IMR-90 (cell line): ENCODE measurements at regions not wholly inside any gene's neighbourhood (a gene's known extent, or its start where the extent isn't known, plus 50 kb on each side); places are given as distances from the start of the nearest gene placed in this dataset.

Source experiments
- ATAC-seq: fragments of 200-7000 bp; cut with Tn5 transposase; 2 replicates; pipeline ENCODE4 v1.9.1; 2020; ENCODE audit warnings: low read depth, mild to moderate bottlenecking, moderate library complexity
- BruUV-seq: library from RNA; stranded (reverse); fragments of 400-500 nt; replicated peaks from 2 replicates; lab custom pipeline; 2021; lab: Mats Ljungman, UMichigan
- CTCF ChIA-PET: fragments of 300-600 bp; formaldehyde crosslinking; extraction: SDS; loops from one replicate; lab custom pipeline; 2021; ENCODE audit warnings: antibody characterized with exemption; lab: Yijun Ruan, JAX
- POLR2A ChIA-PET: fragments of 300-600 bp; sonication (Branson Sonifier 250); formaldehyde crosslinking; loops from one replicate; lab custom pipeline; 2022; ENCODE audit warnings: antibody characterized with exemption; ENCODE audit not compliant: unreplicated experiment; lab: Charles Lee
- DNase-seq: peaks from one replicate; pipeline ENCODE4 v3.0.0; 2013
- H2AFZ ChIP-seq: replicated peaks from 2 replicates; pipeline ENCODE3; 2013; ENCODE audit warnings: low read length, mild to moderate bottlenecking; ENCODE audit not compliant: poor library complexity
- H2AK5ac ChIP-seq: 2 replicates; pipeline ENCODE4 v1.6.1; 2013; ENCODE audit warnings: low read depth, low read length, inconsistent platforms
- H2AK9ac ChIP-seq: replicated peaks from 2 replicates; pipeline ENCODE3; 2013; ENCODE audit warnings: mild to moderate bottlenecking, low read depth, low read length, moderate library complexity; ENCODE audit not compliant: poor library complexity
- H2BK120ac ChIP-seq: 2 replicates; pipeline ENCODE4 v1.6.1; 2013; ENCODE audit warnings: low read depth, low read length, inconsistent platforms
- H2BK15ac ChIP-seq: 3 replicates; pipeline ENCODE4 v1.6.1; 2013; ENCODE audit warnings: low read depth, low read length, inconsistent platforms
- H2BK20ac ChIP-seq: 2 replicates; pipeline ENCODE4 v1.6.1; 2013; ENCODE audit warnings: low read depth, mild to moderate bottlenecking, inconsistent platforms, low read length, moderate library complexity
- H2BK5ac ChIP-seq: 2 replicates; pipeline ENCODE4 v1.6.1; 2013; ENCODE audit warnings: mild to moderate bottlenecking, low read depth, low read length, inconsistent platforms; ENCODE audit not compliant: poor library complexity, severe bottlenecking
- H3K14ac ChIP-seq: replicated peaks from 2 replicates; pipeline ENCODE4 v1.6.1; 2013; ENCODE audit warnings: low read depth, low read length, inconsistent platforms
- H3K18ac ChIP-seq: 2 replicates; pipeline ENCODE4 v1.6.1; 2013; ENCODE audit warnings: low read depth, low read length, control low read depth
- H3K23ac ChIP-seq: 2 replicates; pipeline ENCODE4 v1.6.1; 2013; ENCODE audit warnings: low read depth, low read length, inconsistent platforms
- H3K27ac ChIP-seq: 2 replicates; pipeline ENCODE4 v1.5.1; 2013; ENCODE audit warnings: mild to moderate bottlenecking, control low read depth, low read length; ENCODE audit not compliant: insufficient read depth
- H3K27me3 ChIP-seq: 2 replicates; pipeline ENCODE4 v1.6.1; 2013; ENCODE audit warnings: low read length; ENCODE audit not compliant: control insufficient read depth, insufficient read depth
- H3K36me3 ChIP-seq: 2 replicates; pipeline ENCODE4 v1.6.1; 2013; ENCODE audit warnings: low read length, mixed read lengths; ENCODE audit not compliant: control insufficient read depth, insufficient read depth
- H3K4ac ChIP-seq: 2 replicates; pipeline ENCODE4 v1.6.1; 2013; ENCODE audit warnings: low read depth, low read length, inconsistent platforms
- H3K4me1 ChIP-seq: 2 replicates; pipeline ENCODE4 v1.6.1; 2013; ENCODE audit warnings: low read length, mixed read lengths; ENCODE audit not compliant: control insufficient read depth, insufficient read depth
- H3K4me2 ChIP-seq: 2 replicates; pipeline ENCODE4 v1.6.1; 2013; ENCODE audit warnings: low read depth, mild to moderate bottlenecking, control low read depth, low read length, moderate library complexity
- H3K4me3 ChIP-seq: 2 replicates; pipeline ENCODE4 v1.5.1; 2013; ENCODE audit warnings: low read depth, mild to moderate bottlenecking, control low read depth, low read length, moderate library complexity; ENCODE audit not compliant: insufficient read depth
- H3K56ac ChIP-seq: 2 replicates; pipeline ENCODE4 v1.6.1; 2013; ENCODE audit warnings: low read length, inconsistent platforms; ENCODE audit not compliant: insufficient read depth; ENCODE audit errors: extremely low read depth
- H3K79me1 ChIP-seq, 2 experiments: 2 replicates each; pipeline ENCODE4 v1.6.1; 2013; ENCODE audit warnings: low read length in 2 of 2, inconsistent platforms in 1 of 2, low read depth in 1 of 2
- H3K9ac ChIP-seq: 2 replicates; pipeline ENCODE4 v1.6.1; 2013; ENCODE audit warnings: low read depth, low read length, control low read depth
- H3K9me1 ChIP-seq: 2 replicates; pipeline ENCODE4 v1.6.1; 2013; ENCODE audit warnings: low read length, inconsistent platforms; ENCODE audit not compliant: insufficient read depth
- H3K9me3 ChIP-seq: 2 replicates; pipeline ENCODE4 v1.6.1; 2013; ENCODE audit warnings: low read length; ENCODE audit not compliant: control insufficient read depth, insufficient read depth
- H4K20me1 ChIP-seq: 2 replicates; pipeline ENCODE4 v1.6.1; 2013; ENCODE audit warnings: low read length, inconsistent platforms; ENCODE audit not compliant: insufficient read depth
- H4K5ac ChIP-seq: 2 replicates; pipeline ENCODE4 v1.6.1; 2013; ENCODE audit warnings: mild to moderate bottlenecking, low read depth, low read length, control low read depth
- H4K8ac ChIP-seq, 2 experiments: 2 replicates each; pipeline ENCODE4 v1.6.1; 2013; ENCODE audit warnings: low read depth in 2 of 2, low read length in 2 of 2, control low read depth in 1 of 2, inconsistent platforms in 1 of 2
- H4K91ac ChIP-seq: 2 replicates; pipeline ENCODE4 v1.6.1; 2013; ENCODE audit warnings: low read depth, low read length, inconsistent platforms; ENCODE audit not compliant: insufficient read depth
- BHLHE40 ChIP-seq: fragments of 150-350 bp; IDR thresholded peaks from 2 replicates; pipeline ENCODE4 v1.6.1; 2016; ENCODE audit warnings: mild to moderate bottlenecking, low read depth, low read length
- CEBPB ChIP-seq: IDR thresholded peaks from 2 replicates; pipeline ENCODE4 v1.6.1; 2012; ENCODE audit warnings: low read depth, low read length, improper control_type of control experiment
- CHD1 ChIP-seq: IDR thresholded peaks from 2 replicates; pipeline ENCODE4 v1.6.1; 2012; ENCODE audit warnings: low read depth, low read length, improper control_type of control experiment
- CTCF ChIP-seq: conservative IDR thresholded peaks from 2 replicates; pipeline ENCODE4 v1.5.1; 2012; ENCODE audit warnings: mild to moderate bottlenecking, low read depth, low read length, improper control_type of control experiment
- ELK1 ChIP-seq: fragments of 150-350 bp; IDR thresholded peaks from 2 replicates; pipeline ENCODE4 v1.6.1; 2016; ENCODE audit warnings: low read depth, mild to moderate bottlenecking, low read length, moderate library complexity, borderline replicate concordance
- FOS ChIP-seq: fragments of 150-350 bp; IDR thresholded peaks from 2 replicates; pipeline ENCODE4 v1.6.1; 2016; ENCODE audit warnings: low read depth, low read length
- MAFK ChIP-seq: IDR thresholded peaks from 2 replicates; pipeline ENCODE4 v1.6.1; 2012; ENCODE audit warnings: low read depth, low read length, improper control_type of control experiment
- MAZ ChIP-seq: IDR thresholded peaks from 2 replicates; pipeline ENCODE4 v1.6.1; 2012; ENCODE audit warnings: low read depth, mild to moderate bottlenecking, low read length, improper control_type of control experiment, moderate library complexity, borderline replicate concordance
- MXI1 ChIP-seq: IDR thresholded peaks from 2 replicates; pipeline ENCODE4 v1.6.1; 2012; ENCODE audit warnings: low read depth, mild to moderate bottlenecking, low read length, moderate library complexity, borderline replicate concordance
- NFE2L2 ChIP-seq: fragments of 150-350 bp; IDR thresholded peaks from 2 replicates; pipeline ENCODE4 v1.6.1; 2016; ENCODE audit warnings: low read depth, mild to moderate bottlenecking, low read length
- POLR2A ChIP-seq: IDR thresholded peaks from 2 replicates; pipeline ENCODE4 v1.6.1; 2012; ENCODE audit warnings: mild to moderate bottlenecking, low read depth, low read length
- RAD21 ChIP-seq: IDR thresholded peaks from 2 replicates; pipeline ENCODE4 v1.6.1; 2012; ENCODE audit warnings: low read length, improper control_type of control experiment
- RCOR1 ChIP-seq: IDR thresholded peaks from 2 replicates; pipeline ENCODE4 v1.6.1; 2012; ENCODE audit warnings: mild to moderate bottlenecking, low read length, improper control_type of control experiment; ENCODE audit not compliant: insufficient replicate concordance
- RFX5 ChIP-seq: IDR thresholded peaks from 2 replicates; pipeline ENCODE4 v1.8.0; 2012; ENCODE audit warnings: low read depth, mild to moderate bottlenecking, low read length, moderate library complexity
- SMC3 ChIP-seq: fragments of 150-350 bp; IDR thresholded peaks from 2 replicates; pipeline ENCODE4 v1.6.1; 2016; ENCODE audit warnings: low read depth, mild to moderate bottlenecking, antibody characterized with exemption, low read length, moderate library complexity
- USF2 ChIP-seq: fragments of 150-350 bp; IDR thresholded peaks from 2 replicates; pipeline ENCODE4 v1.6.1; 2017; ENCODE audit warnings: mild to moderate bottlenecking, antibody characterized with exemption, low read length, low read depth
- WGBS, 2 experiments: methylation state at CpG; one replicate each; pipeline versions ENCODE4 v1.1.5 to v1.1.7; 2013; ENCODE audit warnings: missing lambda C conversion rate in 2 of 2; ENCODE audit not compliant: insufficient read length in 1 of 2; ENCODE audit errors: extremely low coverage in 2 of 2; 5-methylcytosine and 5-hydroxymethylcytosine counted together
- dilution Hi-C: fragments of 300-500 bp; cut with HindIII; formaldehyde crosslinking; loops from one replicate; pipeline ENCODE4 v1.14.3; 2018; ENCODE audit warnings: low sequenced_read_pairs; ENCODE audit not compliant: unreplicated experiment
- in situ Hi-C: fragments of 300-500 bp; cut with MboI; formaldehyde crosslinking; loops from 3 replicates; pipeline ENCODE4 v1.14.3; 2019; ENCODE audit warnings: low sequenced_read_pairs, inconsistent platforms, mixed read lengths
- intact Hi-C: fragments of 100-400 bp; cut with micrococcal nuclease; formaldehyde crosslinking; loops from 2 replicates; pipeline ENCODE4 v1.10.0; 2022

- H2AK5ac ChIP-seq, result no peak overlapping the region
- in situ Hi-C loops, result no loop called here
- ATAC-seq, result no peak
- H3K9me1 ChIP-seq, result no peaks in the 10 kb centered on the region
- no peaks in the 10 kb centered on the region for H4K20me1 ChIP-seq
- H3K56ac ChIP-seq, result no peak overlapping the region
- no peak overlapping the region for H3K18ac ChIP-seq
- H3K4me2 ChIP-seq, result no peak overlapping the region
- dilution Hi-C loops, result no loop called here
- no CpG with 5 or more reads among the region's 7 CpGs for WGBS, 2 experiments
- no peaks in the 10 kb centered on the region for H3K27me3 ChIP-seq
- no peak overlapping the region for H4K5ac ChIP-seq
- H3K36me3 ChIP-seq, result no peaks in the 10 kb centered on the region
- H3K4me1 ChIP-seq, result no peaks in the 10 kb centered on the region
- H3K9me3 ChIP-seq, result peaks cover 7% of the 10 kb centered on the region
- H2BK120ac ChIP-seq, result no peak overlapping the region
- no peak for TF ChIP-seq MAFK
- TF ChIP-seq RCOR1, result no peak
- TF ChIP-seq NFE2L2, result no peak
- no peak for TF ChIP-seq CTCF
- TF ChIP-seq MAZ, result no peak
- no peak for TF ChIP-seq RFX5
- no peak for TF ChIP-seq CHD1
- TF ChIP-seq FOS, result no peak
- no peak for TF ChIP-seq CEBPB
- TF ChIP-seq USF2, result no peak
- TF ChIP-seq ELK1, result no peak
- TF ChIP-seq MXI1, result no peak
- TF ChIP-seq POLR2A, result no peak
- TF ChIP-seq SMC3, result no peak
- TF ChIP-seq RAD21, result no peak
- TF ChIP-seq BHLHE40, result no peak
- intact Hi-C loops, result no loop called here
- H2BK15ac ChIP-seq, result no peak overlapping the region
- no peak overlapping the region for H2BK20ac ChIP-seq
- no peak overlapping the region for H4K91ac ChIP-seq
- H3K79me1 ChIP-seq, result no peaks in the 10 kb centered on the region
- ChIA-PET POLR2A (no interaction called here), CTCF (no interaction called here)
- H3K4me3 ChIP-seq, result no peak overlapping the region
- no peak overlapping the region for H3K9ac ChIP-seq
- no peak overlapping the region for H2BK5ac ChIP-seq
- no peak for DNase-seq
- H4K8ac ChIP-seq, result no peak overlapping the region
- no peak overlapping the region for H3K23ac ChIP-seq
- no peak overlapping the region for H3K27ac ChIP-seq
- no peak overlapping the region for H3K4ac ChIP-seq
- H3K14ac ChIP-seq, result no peak overlapping the region
- no peak overlapping the region for H2AFZ ChIP-seq
- H2AK9ac ChIP-seq, result no peak overlapping the region
- BruUV-seq, result no TSS peak
Measured at GRCh38 chr9:106576232-106576760, 286.7 kb upstream of the ZNF462 start.
